ENCODE measurements at regions not wholly inside any gene's neighbourhood (a gene's known extent, or its start where the extent isn't known, plus 50 kb on each side); places are given as distances from the start of the nearest gene placed in this dataset.

GRCh38 chr7:112572669-112573301, 92.0 kb downstream of the LSMEM1 start:
- Histone ChIP-seq H3K27ac (ENCODE audit: low read depth in 2 of 2, low read length in 1 of 2) (no peak overlapping the region), H4K20me1 (ENCODE audit: insufficient read depth) (no peaks in the 10 kb centered on the region), H3K36me3 (replicated peaks in 1 of 2; ENCODE audit: control insufficient read depth in 1 of 2, insufficient read depth in 2 of 2, low read length in 1 of 2) (no peaks in the 10 kb centered on the region), H3K9ac (no peak overlapping the region), H3K79me2 (ENCODE audit: insufficient read depth) (no peaks in the 10 kb centered on the region), H3K4me1 (ENCODE audit: control insufficient read depth in 1 of 2, insufficient read depth in 2 of 2, low read depth in 1 of 2, low read length in 1 of 2) (peaks cover 0 to 3% of the 10 kb centered on the region in 2 experiments; a peak in 2 of 4 replicates), H3K9me3 (no peaks in the 10 kb centered on the region), H2AFZ (ENCODE audit: low read depth) (no peak overlapping the region), H3K4me3 (ENCODE audit: low read depth in 2 of 2, low read length in 1 of 2) (no peak overlapping the region), H3K4me2 (no peak overlapping the region), H3K9me2 (no peaks in the 10 kb centered on the region), H3K27me3 (ENCODE audit: insufficient read depth) (no peaks in the 10 kb centered on the region), H3F3A (replicated peaks; ENCODE audit: insufficient read depth) (no peaks in the 10 kb centered on the region)
- WGBS (ENCODE audit: low lambda C conversion rate) = 13% methylated on average over 1 of the region's 1 CpG
- CTCF ChIA-PET = interaction anchor here (0.7 to 1.4 kb wide), 6 partner anchors 8 to 105 kb away, joined by 3 to 5 read pairs (median 3); no protein-coding TSS in a partner anchor
- no peak for DNase-seq
- TF ChIP-seq MEF2A (IDR thresholded peaks at IDR 0.05; ENCODE audit: borderline replicate concordance, low read depth) (no peak), TAF1 (IDR thresholded peaks at IDR 0.05; ENCODE audit: borderline replicate concordance, low read depth, low read length) (no peak), TEAD4 (IDR thresholded peaks at IDR 0.05; ENCODE audit: borderline replicate concordance, insufficient read depth) (no peak), SIN3A (IDR thresholded peaks at IDR 0.05; ENCODE audit: borderline replicate concordance, low read depth, low read length) (no peak), NFIC (IDR thresholded peaks at IDR 0.05; ENCODE audit: borderline replicate concordance) (peak; percentile 48; the same call in 1 of the 2 replicates), FOXJ3 (CRISPR knock-in tag; IDR thresholded peaks at IDR 0.05) (no peak)
- POLR2A ChIA-PET = no interaction called here

- WGBS (ENCODE audit: low lambda C conversion rate) = 63% methylated on average over 6 of the region's 6 CpGs
- Histone ChIP-seq H3K4me3 (ENCODE audit: low read depth in 2 of 2, low read length in 1 of 2) (no peak overlapping the region), H3K9ac (no peak overlapping the region), H2AFZ (ENCODE audit: low read depth) (no peak overlapping the region), H3F3A (replicated peaks; ENCODE audit: insufficient read depth) (no peaks in the 10 kb centered on the region), H3K4me1 (ENCODE audit: control insufficient read depth in 1 of 2, insufficient read depth in 2 of 2, low read depth in 1 of 2, low read length in 1 of 2) (peaks cover 0 to 3% of the 10 kb centered on the region in 2 experiments; a peak in 2 of 4 replicates), H3K27ac (ENCODE audit: low read depth in 2 of 2, low read length in 1 of 2) (no peak overlapping the region), H3K9me2 (no peaks in the 10 kb centered on the region), H3K36me3 (replicated peaks in 1 of 2; ENCODE audit: control insufficient read depth in 1 of 2, insufficient read depth in 2 of 2, low read length in 1 of 2) (no peaks in the 10 kb centered on the region), H4K20me1 (ENCODE audit: insufficient read depth) (no peaks in the 10 kb centered on the region), H3K79me2 (ENCODE audit: insufficient read depth) (no peaks in the 10 kb centered on the region), H3K4me2 (no peak overlapping the region), H3K9me3 (no peaks in the 10 kb centered on the region), H3K27me3 (ENCODE audit: insufficient read depth) (no peaks in the 10 kb centered on the region)
- ChIA-PET POLR2A (no interaction called here), CTCF (interaction anchor here (0.5 to 1.4 kb wide), 6 partner anchors 9 to 1375 kb away, joined by 3 to 5 read pairs (median 3); no protein-coding TSS in a partner anchor)
- no peak for TF ChIP-seq ELF1 (IDR thresholded peaks at IDR 0.05)
- peak; percentile 16; the same call in 1 of the 2 replicates for TF ChIP-seq JUND (IDR thresholded peaks at IDR 0.05)
- TF ChIP-seq CTCF (IDR thresholded peaks at IDR 0.05) = no peak
- no peak for TF ChIP-seq REST (IDR thresholded peaks at IDR 0.05; ENCODE audit: low read depth, low read length)
- no peak for TF ChIP-seq MXI1 (IDR thresholded peaks at IDR 0.05; ENCODE audit: low read depth, low read length)
- TF ChIP-seq EP300 (IDR thresholded peaks at IDR 0.05; ENCODE audit: borderline replicate concordance in 1 of 2, low read depth in 1 of 2, low read length in 1 of 2) = no peak
- TF ChIP-seq FOXM1 (IDR thresholded peaks at IDR 0.05; ENCODE audit: low read depth) = no peak
- peak; percentile 8; the same call in 1 of the 2 replicates for TF ChIP-seq TCF12 (IDR thresholded peaks at IDR 0.05)
- no peak for TF ChIP-seq RXRA (IDR thresholded peaks at IDR 0.05; ENCODE audit: borderline replicate concordance, low read depth)
- DNase-seq = no peak
These were observed 92.7 kb downstream of the LSMEM1 start for GRCh38 chr7:112573302-112574039.

All from SK-N-SH (cell line).